Kidney tubule cell (primary cell): ENCODE measurements at regions not wholly inside any gene's neighbourhood (a gene's known extent, or its start where the extent isn't known, plus 50 kb on each side); places are given as distances from the start of the nearest gene placed in this dataset.
A peak's percentile ranks its signal among the peaks of the same experiment; 100 is the strongest.
"Not testable (repeated sequence)": the region's sequence is repeated elsewhere in the genome, so short reads cannot be mapped to it uniquely, and the experiment has no call there.

Source experiments
- DNase-seq: peaks from one replicate; pipeline ENCODE4 v3.0.0-alpha.2; 2018; ENCODE audit warnings: low spot score

DNA sequence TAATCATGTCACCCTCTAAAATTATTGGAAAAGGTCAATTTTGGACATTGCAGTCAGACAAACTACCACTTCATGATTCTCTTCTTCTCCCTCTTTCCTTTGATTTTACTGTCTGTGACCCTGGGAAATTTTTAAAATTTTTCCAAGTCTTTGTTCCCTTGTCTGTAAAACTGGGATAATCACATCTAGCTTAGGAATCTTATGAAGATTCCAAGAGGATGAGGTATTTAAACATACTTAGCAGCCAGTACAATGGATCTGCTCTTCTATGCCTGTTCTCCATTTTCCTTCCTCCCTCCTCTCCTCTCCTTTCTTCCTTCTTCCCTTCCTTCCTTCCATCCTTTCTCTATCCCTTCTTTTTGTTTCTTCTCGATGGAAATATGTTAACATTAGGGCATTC is 651.6 kb upstream of the MARCKS start:
- DNase-seq: no peak

- no peak for DNase-seq
Observed at GRCh38 chr6:113208726-113209125, 648.4 kb upstream of the MARCKS start.

DNA sequence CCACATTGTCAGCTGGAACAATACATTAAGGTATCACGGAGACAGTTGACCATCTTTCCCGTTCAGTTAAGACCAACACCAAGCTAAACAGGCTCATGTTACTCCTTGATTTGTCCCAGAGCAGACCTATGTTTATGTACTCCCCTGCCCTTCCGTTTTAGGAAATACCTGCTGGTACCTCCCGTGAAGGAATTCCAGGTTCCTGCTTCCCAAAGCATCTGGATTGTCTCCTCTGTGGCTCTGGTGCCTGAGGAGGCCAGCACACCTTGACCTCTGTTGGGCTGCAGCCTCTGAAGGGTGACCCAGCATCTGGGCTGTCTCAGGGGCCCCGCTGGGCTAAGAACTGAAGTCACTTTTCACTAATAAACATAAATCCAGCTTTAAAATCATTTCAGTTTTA is 647.8 kb upstream of the MARCKS start:
- no peak for DNase-seq

DNA sequence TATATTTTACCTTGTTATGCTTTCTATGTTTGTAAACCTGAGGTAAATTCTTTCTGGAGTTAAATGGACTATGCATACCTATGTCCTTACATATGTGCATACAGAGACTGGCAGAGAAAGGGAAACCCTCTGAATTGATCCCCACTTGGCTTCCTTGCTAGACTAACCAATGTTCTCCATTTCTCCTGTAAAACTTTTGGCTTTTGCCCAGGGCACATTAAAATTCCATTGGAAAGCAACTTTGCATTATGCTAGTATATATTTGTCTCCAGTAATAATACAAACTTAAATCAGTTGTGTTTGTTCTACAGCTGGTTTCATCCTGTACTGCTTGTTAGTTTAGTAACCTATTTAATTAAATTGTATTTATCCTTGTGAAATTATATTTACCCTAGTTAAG is 646.0 kb upstream of the MARCKS start:
- DNase-seq: no peak

- peak; percentile 2 for DNase-seq
Observed at GRCh38 chr6:113219783-113220182, 637.4 kb upstream of the MARCKS start.

DNA sequence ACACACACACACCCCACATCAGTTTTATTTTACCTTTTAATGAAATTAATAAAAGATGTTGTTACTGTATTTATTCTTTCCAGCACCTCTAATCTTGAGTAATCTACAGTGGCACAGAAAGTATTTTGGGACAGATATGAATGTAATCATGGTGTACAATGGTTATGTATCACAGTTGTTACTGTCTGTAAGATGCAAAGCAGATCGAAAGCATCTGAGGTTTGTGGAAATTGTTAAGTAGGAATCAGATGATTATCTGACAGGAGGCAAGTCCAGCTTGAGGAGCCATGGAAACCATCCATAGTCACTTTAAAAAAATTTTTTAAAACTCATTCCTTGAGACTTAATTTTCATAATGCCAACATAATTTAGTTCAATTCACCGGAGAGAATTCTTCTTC is 636.3 kb upstream of the MARCKS start:
- DNase-seq: no peak

GRCh38 chr6:113221850-113222249 is 635.3 kb upstream of the MARCKS start:
- no peak for DNase-seq

GRCh38 chr6:113246186-113246585 is 611.0 kb upstream of the MARCKS start:
- no peak for DNase-seq

- DNase-seq: no peak
Observed at GRCh38 chr6:113248532-113248931, 608.6 kb upstream of the MARCKS start.

DNA sequence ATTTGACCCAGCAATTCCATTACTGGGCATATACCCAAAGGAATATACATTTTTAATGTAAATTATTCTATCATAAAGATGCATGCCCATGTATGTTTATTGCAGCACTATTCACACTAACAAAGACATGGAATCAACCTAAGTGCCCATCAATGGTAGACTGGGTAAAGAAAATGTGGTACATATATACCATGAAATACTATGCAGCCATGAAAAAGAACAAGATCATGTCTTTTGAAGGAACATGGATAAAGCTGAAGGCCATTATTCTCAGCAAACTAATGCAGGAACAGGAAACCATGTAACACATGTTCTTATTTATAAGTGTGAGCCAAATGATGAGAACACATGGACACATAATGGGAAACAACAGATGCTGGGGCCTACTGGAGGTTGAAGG is 603.0 kb upstream of the MARCKS start:
- DNase-seq: not testable (repeated sequence)

DNA sequence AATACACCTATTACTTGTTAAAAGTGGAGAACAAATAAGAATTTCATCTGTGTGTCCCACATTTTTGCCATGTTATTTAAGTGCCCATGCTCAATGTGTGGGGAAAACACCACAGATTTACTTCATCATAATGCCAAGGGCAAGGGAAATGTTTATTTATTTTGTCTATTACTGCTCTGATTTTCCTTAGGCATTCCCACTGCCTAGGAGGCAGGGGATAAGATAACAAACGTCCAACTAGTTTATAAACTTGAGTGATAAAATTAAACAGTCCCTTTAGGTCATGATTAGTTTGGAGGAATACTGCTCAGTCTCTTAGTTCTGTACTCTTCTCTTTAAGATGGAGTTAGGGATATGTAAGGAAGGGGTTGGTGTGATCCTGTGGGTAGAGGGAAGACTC is 598.4 kb upstream of the MARCKS start:
- no peak for DNase-seq

DNA sequence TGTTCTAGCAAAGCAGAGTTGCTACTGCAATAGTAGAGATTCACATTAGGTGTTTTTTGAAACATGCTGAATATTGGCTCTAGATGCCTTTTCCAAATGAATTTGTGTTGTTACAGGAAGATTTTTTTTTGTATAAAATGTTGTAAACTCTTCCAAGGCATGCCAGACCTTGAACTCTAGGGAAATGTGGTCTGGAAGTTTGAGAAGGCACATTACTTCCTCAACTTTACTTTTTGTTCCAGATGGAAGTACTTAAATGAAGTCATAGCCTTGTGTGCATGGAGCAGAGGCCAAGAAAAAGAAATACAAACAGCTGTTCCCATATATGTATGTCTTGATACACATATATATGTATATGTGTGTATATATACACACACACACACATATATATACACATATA is 585.7 kb upstream of the MARCKS start:
- no peak for DNase-seq

DNA sequence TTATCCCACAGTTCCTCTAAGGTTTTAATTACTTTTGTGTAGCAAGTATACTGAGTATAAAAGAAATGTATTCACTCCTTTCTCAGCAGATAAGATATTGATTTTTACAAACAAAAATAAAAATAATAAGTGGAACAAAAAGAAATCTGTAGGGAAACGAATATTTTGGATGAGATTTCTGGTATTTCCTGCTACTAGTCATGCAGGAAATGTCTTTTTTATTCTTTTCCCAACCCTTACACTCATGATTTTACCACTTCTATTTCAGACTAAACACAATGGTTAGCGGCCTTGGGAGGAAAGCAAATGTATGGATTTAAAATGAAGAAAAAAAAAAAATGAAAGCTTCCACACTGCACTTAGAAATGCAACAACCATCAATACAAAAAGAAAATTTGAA is 580.5 kb upstream of the MARCKS start:
- DNase-seq: no peak

- DNase-seq: no peak
Observed at GRCh38 chr6:113277111-113277510, 580.0 kb upstream of the MARCKS start.

GRCh38 chr6:113281014-113281413 is 576.1 kb upstream of the MARCKS start:
- DNase-seq: no peak

GRCh38 chr6:113281431-113281830 is 575.7 kb upstream of the MARCKS start:
- no peak for DNase-seq

DNA sequence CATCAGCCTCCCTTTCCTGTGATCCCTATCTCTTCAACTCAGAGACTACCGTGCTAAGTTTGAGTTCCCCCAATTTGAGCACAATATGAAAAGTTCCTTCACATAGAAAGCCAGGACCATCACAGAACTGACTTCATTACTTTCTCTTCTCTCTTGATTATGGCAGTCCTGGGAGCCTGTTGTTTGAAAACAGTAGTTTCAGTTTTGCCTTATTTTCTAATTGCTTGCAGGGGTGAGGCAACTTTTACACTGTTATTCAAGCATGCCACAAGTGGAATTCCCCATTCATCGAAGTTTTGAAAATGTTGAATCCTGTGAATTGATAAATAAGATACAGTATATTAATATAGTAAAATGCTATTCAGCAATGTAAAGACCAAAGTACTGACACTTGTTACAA is 569.7 kb upstream of the MARCKS start:
- DNase-seq: no peak

DNA sequence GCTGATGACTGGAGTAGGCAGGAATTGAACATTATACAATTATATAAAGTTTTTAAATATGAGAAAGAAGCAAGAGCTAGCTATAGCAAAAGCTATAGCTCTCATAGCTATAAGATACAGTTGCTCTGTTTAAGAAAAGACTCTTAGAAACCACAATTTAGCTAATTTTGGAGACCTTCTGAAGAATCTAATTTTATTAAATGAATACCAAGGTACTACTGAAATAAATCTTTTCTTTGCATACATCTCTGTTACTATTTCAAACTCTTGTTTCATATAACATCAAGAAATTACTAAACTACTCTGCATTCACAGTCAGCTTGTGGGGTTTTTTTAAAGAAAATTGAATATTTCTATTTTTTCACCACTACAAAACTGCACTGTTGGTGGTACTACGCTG is 568.7 kb upstream of the MARCKS start:
- DNase-seq: no peak

GRCh38 chr6:113289166-113289565 is 568.0 kb upstream of the MARCKS start:
- no peak for DNase-seq

DNA sequence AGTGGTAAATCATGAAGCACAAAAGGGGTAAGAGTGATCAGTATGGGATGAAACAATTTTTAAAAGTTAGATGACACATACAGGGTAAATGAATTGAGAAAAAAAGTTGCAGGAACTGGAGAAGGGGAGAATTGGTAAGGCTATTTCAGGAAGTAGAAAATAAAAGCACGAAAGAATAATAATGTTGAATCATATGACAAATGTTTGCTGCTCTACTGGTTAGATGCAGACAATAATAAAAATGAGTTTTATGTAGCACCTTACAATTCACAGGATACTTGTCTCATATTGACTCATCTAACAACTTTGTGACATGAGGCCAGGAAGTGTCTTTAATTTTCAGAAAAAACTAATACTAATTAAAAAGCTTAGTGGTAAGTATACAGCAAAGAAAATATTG is 566.5 kb upstream of the MARCKS start:
- peak; percentile 6 for DNase-seq

GRCh38 chr6:113291751-113292445 is 565.2 kb upstream of the MARCKS start:
- no peak for DNase-seq

DNA sequence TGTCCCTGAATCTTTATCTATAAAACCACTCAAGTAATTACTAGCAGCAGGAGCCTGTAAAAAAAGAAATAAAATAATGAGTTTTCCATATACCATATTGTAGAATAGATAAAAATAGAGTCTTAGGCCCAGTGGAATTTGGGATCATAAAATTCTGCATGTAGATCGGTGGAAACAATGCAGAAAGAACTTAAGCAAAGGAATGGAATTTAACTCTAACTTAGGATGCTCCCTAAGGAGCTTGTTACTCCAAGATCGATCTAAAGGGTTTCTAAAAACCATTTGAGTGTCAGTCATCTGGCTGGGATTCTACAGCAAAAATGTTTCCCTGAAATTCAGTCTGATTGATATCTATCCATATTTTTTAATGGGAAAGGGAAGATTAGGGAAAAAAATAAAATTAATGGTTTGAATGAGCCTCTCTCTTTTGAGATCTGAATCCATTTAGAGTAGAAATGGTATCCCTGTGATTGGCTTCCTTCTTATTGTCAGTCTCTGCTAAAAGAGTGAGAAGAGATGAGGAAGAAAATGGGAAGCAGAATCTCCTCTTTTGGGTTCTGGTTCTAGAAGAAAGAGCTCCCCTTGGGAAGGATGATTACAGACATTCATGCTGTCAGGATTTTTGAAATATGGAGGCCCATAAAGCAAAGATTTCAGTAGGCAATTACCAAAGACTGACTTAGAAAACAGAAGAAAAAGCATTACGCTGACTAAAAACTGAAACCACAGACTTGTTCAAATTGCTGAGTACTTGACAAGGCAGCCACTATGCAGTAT is 564.3 kb upstream of the MARCKS start:
- no peak for DNase-seq

GRCh38 chr6:113293423-113293740 is 563.8 kb upstream of the MARCKS start:
- no peak for DNase-seq

GRCh38 chr6:113299531-113299930 is 557.6 kb upstream of the MARCKS start:
- no peak for DNase-seq
